Cardiac fibroblast (primary cell): ENCODE measurements at regions not wholly inside any gene's neighbourhood (a gene's known extent, or its start where the extent isn't known, plus 50 kb on each side); places are given as distances from the start of the nearest gene placed in this dataset.

Experiments
- DNase-seq, 2 donors: peaks; one replicate each; pipeline versions ENCODE4 v3.0.0 to v3.0.0-alpha.2; 2010; ENCODE audit warnings: low read depth in 2 of 2
- H3K4me3 ChIP-seq, 2 donors: replicated peaks in 1 of 2; 1 replicate in 1 of 2; 2 replicates in 1 of 2; pipeline ENCODE4 v1.5.1; 2011; ENCODE audit warnings: low read depth in 2 of 2, low read length in 2 of 2, mild to moderate bottlenecking in 2 of 2, moderate library complexity in 1 of 2
- CTCF ChIP-seq: IDR thresholded peaks from one replicate; pipeline ENCODE4 v1.5.1; 2011; ENCODE audit warnings: low read depth, mild to moderate bottlenecking, low read length, inconsistent platforms

GRCh38 chr9:1151691-1152090, 101.5 kb downstream of the DMRT2 start:
- no peak for TF ChIP-seq CTCF
- DNase-seq, result no peak
- H3K4me3 ChIP-seq, result no peak overlapping the region

DNA sequence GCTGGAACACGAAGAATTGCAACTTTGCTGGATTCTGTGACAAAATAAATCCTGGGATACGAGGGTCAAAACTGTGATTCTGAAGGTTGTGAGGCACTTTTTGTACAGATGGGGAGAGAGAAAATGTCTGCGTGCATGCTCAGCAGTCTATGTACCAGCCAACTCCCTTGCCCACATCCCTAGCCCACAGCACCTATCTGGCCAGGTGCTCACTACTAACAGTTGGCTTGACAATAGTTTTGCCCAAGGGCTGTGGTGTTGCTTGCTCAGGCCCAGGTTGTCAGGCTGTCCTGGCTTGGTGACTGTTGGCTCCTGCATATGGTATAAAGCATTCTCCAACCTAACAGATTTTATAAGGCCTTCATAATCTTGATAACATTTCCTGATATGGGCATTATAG, 102.0 kb downstream of the DMRT2 start:
- no peak for DNase-seq
- no peak for TF ChIP-seq CTCF

GRCh38 chr9:1154739-1155138, 104.6 kb downstream of the DMRT2 start:
- no peak overlapping the region for H3K4me3 ChIP-seq
- TF ChIP-seq CTCF, result no peak
- DNase-seq, result no peak

More for the DNA sequence above, 102.0 kb downstream of the DMRT2 start:
- H3K4me3 ChIP-seq, result no peak overlapping the region

DNA sequence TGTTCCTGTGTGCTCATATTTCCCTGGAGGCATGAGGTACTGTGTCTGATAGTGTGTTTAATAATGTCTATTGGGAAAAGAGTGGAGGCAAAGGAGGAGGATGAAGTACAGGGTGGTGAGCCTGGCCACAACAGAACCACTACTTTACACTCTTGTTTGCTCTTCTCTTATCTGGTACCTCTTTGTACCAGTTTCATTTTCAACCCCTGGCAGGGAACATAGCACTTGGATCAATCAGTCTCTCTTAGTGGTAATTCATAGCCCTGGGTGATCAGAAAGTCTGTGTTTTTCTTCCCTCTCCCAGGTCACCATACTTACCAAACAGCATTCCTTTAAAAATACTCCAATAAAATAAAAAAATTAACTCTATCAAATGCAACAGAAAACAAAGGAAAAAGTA, 105.4 kb downstream of the DMRT2 start:
- DNase-seq, result no peak
- no peak for TF ChIP-seq CTCF
- no peak overlapping the region for H3K4me3 ChIP-seq

GRCh38 chr9:1156794-1157550, 106.8 kb downstream of the DMRT2 start:
- TF ChIP-seq CTCF, result no peak
- no peak overlapping the region for H3K4me3 ChIP-seq
- DNase-seq, result no peak

DNA sequence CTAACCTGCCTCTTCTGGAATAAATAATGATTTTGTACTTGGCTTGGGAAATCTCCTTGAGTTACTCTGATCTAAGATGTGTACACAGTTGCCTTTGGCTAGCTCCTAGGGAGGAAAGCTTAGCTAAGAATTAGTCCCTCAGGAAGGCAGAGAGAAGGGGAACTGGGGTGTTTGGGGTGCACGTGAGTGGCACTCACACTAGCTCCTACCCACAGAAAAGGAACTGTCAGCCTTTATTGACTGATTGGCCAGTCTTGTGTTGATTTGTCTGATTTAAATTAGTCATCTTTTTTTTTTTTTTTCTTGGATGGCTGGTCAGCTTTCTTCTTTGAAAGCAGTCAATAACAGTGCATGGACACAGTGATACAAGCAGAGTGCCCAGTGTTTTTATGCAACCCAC, 107.7 kb downstream of the DMRT2 start:
- H3K4me3 ChIP-seq, result no peak overlapping the region
- no peak for TF ChIP-seq CTCF
- no peak for DNase-seq

DNA sequence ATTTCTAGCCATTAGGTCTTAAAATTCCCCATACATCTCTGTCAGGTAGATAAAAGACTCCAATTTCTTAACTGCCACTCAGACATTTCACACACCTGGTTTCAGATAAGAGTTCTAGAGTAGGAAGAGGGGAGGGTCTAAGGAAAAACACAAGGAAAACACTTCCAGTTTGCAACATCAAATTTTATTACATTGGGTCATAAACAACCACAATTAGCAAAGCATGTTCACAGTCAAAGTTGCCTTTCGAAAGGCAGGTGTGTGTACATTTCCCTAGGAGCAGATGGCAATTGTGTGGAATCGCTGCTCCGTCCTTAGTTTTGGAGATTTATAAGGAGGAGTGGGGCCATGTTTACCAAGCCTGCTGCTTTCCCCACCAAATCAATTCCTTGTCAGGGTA, 120.8 kb downstream of the DMRT2 start:
- no peak for TF ChIP-seq CTCF
- no peak for DNase-seq
- no peak overlapping the region for H3K4me3 ChIP-seq
